Heart left ventricle (tissue), 13 donors: ENCODE measurements at regions not wholly inside any gene's neighbourhood (a gene's known extent, or its start where the extent isn't known, plus 50 kb on each side); places are given as distances from the start of the nearest gene placed in this dataset.

Experiments used
- CTCF ChIP-seq, 12 donors: fragments of 200-600 bp; sonication (generic) in 4 of 12; IDR thresholded peaks; one replicate each; pipeline versions ENCODE4 v1.5.0 to v1.8.0; 2018 to 2022; ENCODE audit warnings: antibody characterized with exemption in 12 of 12, mild to moderate bottlenecking in 5 of 12
- POLR2A ChIP-seq, 2 donors: fragments of 450-650 bp; IDR thresholded peaks; one replicate each; pipeline ENCODE4 v1.6.1; 2017; ENCODE audit warnings: antibody characterized with exemption in 2 of 2, mild to moderate bottlenecking in 2 of 2, moderate library complexity in 2 of 2
- donor health status: ischemic (EF 13 %, LVEDD 7.1; RV severe dilation, severe dysfunction).
- donor health status: DM: no; HTN: yes; CAD: no.
- donor health status: DM: no; HTN: no; CAD: no.
- donor health status: ischemic (EF 25% LVEDD 6.9; RV normal size, moderate dysfunction).
- donor health status: ischemic (EF 25% LVEDD 5.7; RV mildly dilated, moderate dysfunction).
- donor health status: ischemic (EF 35%, LVEDD 5.7; RV mildly dilated, moderate dysfunction).
- donor health status: nonischemic (EF 11% LVEDD 7.7; RV severe dilation, severe dysfunction).
- donor health status: DM: yes; HTN: yes; CAD: no.
- donor health status: PGD.
- donor health status: ischemic (EF 29% LVEDD 5.4; RV normal size, mild dysfunction).
- donor health status: nonischemic (EF 23%, LVEDD 6.1; RV moderate dilation, normal function).

GRCh38 chr10:24047176-24047575 is 161.8 kb upstream of the KIAA1217 start:
- no peak for TF ChIP-seq CTCF (IDR thresholded peaks at IDR 0.05)
- TF ChIP-seq POLR2A (IDR thresholded peaks at IDR 0.05), result no peak
